GM23248 (cell line): ENCODE measurements at regions not wholly inside any gene's neighbourhood (a gene's known extent, or its start where the extent isn't known, plus 50 kb on each side); places are given as distances from the start of the nearest gene placed in this dataset. TPM values are rescaled to one million over a fixed set of nuclear protein-coding genes. Genes with fewer than 3 reads are reported as not detected.

Experiments used
- DNase-seq: peaks from one replicate; pipeline ENCODE4 v3.0.0-alpha.2; 2015
- H2AFZ ChIP-seq: fragments of 200-600 bp; sonication (generic); 2 replicates; pipeline ENCODE4 v1.6.1; 2016; ENCODE audit warnings: antibody characterized with exemption
- H3F3A ChIP-seq: fragments of 200-600 bp; sonication (generic); 2 replicates; pipeline ENCODE4 v1.6.1; 2016; ENCODE audit warnings: mild to moderate bottlenecking, antibody characterized with exemption, mixed run types; ENCODE audit not compliant: insufficient read depth
- H3K27ac ChIP-seq: fragments of 200-600 bp; sonication (generic); 2 replicates; pipeline ENCODE4 v1.5.1; 2016; ENCODE audit warnings: mild to moderate bottlenecking
- H3K27me3 ChIP-seq: fragments of 200-600 bp; sonication (generic); replicated peaks from 2 replicates; pipeline ENCODE4 v1.6.1; 2016; ENCODE audit warnings: mild to moderate bottlenecking; ENCODE audit not compliant: insufficient read depth
- H3K36me3 ChIP-seq: fragments of 200-600 bp; sonication (generic); 2 replicates; pipeline ENCODE4 v1.6.1; 2016; ENCODE audit warnings: low read depth, mild to moderate bottlenecking
- H3K4me1 ChIP-seq: fragments of 200-600 bp; sonication (generic); 2 replicates; pipeline ENCODE4 v1.6.1; 2016; ENCODE audit warnings: mild to moderate bottlenecking; ENCODE audit not compliant: insufficient read depth
- H3K4me2 ChIP-seq: fragments of 200-600 bp; sonication (generic); one replicate; pipeline ENCODE4 v1.6.1; 2016; ENCODE audit warnings: mild to moderate bottlenecking; ENCODE audit not compliant: unreplicated experiment
- H3K4me3 ChIP-seq: fragments of 200-600 bp; sonication (generic); 2 replicates; pipeline ENCODE4 v1.5.1; 2016; ENCODE audit warnings: mild to moderate bottlenecking
- H3K79me2 ChIP-seq: fragments of 200-600 bp; sonication (generic); 2 replicates; pipeline ENCODE4 v1.6.1; 2016; ENCODE audit warnings: mild to moderate bottlenecking; ENCODE audit not compliant: insufficient read depth
- H3K9ac ChIP-seq: fragments of 200-600 bp; sonication (generic); 2 replicates; pipeline ENCODE4 v1.6.1; 2016; ENCODE audit warnings: mild to moderate bottlenecking
- H3K9me2 ChIP-seq: fragments of 200-600 bp; sonication (generic); 2 replicates; pipeline ENCODE4 v1.6.1; 2016; ENCODE audit warnings: mixed run types, mild to moderate bottlenecking, moderate library complexity; ENCODE audit not compliant: insufficient read depth
- H3K9me3 ChIP-seq: fragments of 200-600 bp; sonication (generic); one replicate; pipeline ENCODE4 v1.6.1; 2017; ENCODE audit warnings: low read depth
- H4K20me1 ChIP-seq: fragments of 200-600 bp; sonication (generic); 2 replicates; pipeline ENCODE4 v1.6.0; 2016; ENCODE audit not compliant: insufficient read depth
- EZH2 ChIP-seq: fragments of 200-600 bp; sonication (generic); IDR thresholded peaks from 2 replicates; pipeline ENCODE4 v1.6.1; 2018; ENCODE audit warnings: antibody characterized with exemption, mild to moderate bottlenecking; ENCODE audit not compliant: insufficient read depth, poor library complexity, severe bottlenecking
- EZH2phosphoT487 ChIP-seq: fragments of 200-600 bp; sonication (generic); IDR thresholded peaks from 2 replicates; pipeline ENCODE4 v1.6.1; 2018; ENCODE audit warnings: antibody characterized with exemption, moderate library complexity, mild to moderate bottlenecking, low read depth; ENCODE audit not compliant: insufficient read depth
- WGBS, 2 experiments: methylation state at CpG; one replicate each; pipeline ENCODE4 v1.1.6; 2015 to 2017; ENCODE audit warnings: low lambda C conversion rate in 2 of 2, low coverage in 1 of 2; ENCODE audit errors: missing lambda C conversion rate in 2 of 2; 5-methylcytosine and 5-hydroxymethylcytosine counted together
- in situ Hi-C: fragments of 300-500 bp; cut with MboI; formaldehyde crosslinking; loops from 2 replicates; pipeline ENCODE4 v1.15.0; 2020
- small RNA-seq: library from RNA; depleted of rRNA; stranded (forward); fragments of <200 nt; gene quantifications from one replicate; pipeline ENCODE3, GENCODE V24; 2014; ENCODE audit warnings: low read depth, low replicate concordance

- Histone ChIP-seq H3K9me2 (no peaks in the 10 kb centered on the region), H4K20me1 (no peaks in the 10 kb centered on the region), H3K9me3 (no peaks in the 10 kb centered on the region), H3K9ac (no peak overlapping the region), H3K79me2 (no peaks in the 10 kb centered on the region), H3K36me3 (no peaks in the 10 kb centered on the region), H3K4me1 (no peaks in the 10 kb centered on the region), H3K27me3 (peaks cover 1% of the 10 kb centered on the region; the same call in 1 of the 2 replicates), H2AFZ (no peak overlapping the region), H3F3A (no peaks in the 10 kb centered on the region), H3K4me2 (no peak overlapping the region), H3K27ac (no peak overlapping the region), H3K4me3 (no peak overlapping the region)
- TF ChIP-seq EZH2 (no peak), EZH2phosphoT487 (no peak)
- DNase-seq, result no peak
- in situ Hi-C loops, result no loop called here
- 19 to 28% methylated on average over 3 of the region's 3 CpGs for WGBS, 2 experiments
Observed at GRCh38 chr1:63269571-63269970, 52.8 kb upstream of the FOXD3 start.

Small RNA genes in the stretch of these regions (small RNA-seq; reads per million reads assigned to genes)
- gene RNA5SP49, result not detected
